ENCODE measurements at regions not wholly inside any gene's neighbourhood (a gene's known extent, or its start where the extent isn't known, plus 50 kb on each side); places are given as distances from the start of the nearest gene placed in this dataset.

- no peak overlapping the region for H3K27ac ChIP-seq
- no peak for DNase-seq
- peaks cover 0 to 7% (median 0%) of the 10 kb centered on the region in 4 donors for H3K4me1 ChIP-seq
- 76 to 80% (median 77%) methylated on average over 3 of the region's 3 CpGs for WGBS, 5 donors
- H3K27me3 ChIP-seq, result peaks cover 0 to 20% (median 11%) of the 10 kb centered on the region in 3 donors
- H3K36me3 ChIP-seq, result no peaks in the 10 kb centered on the region
- no peak overlapping the region for H3K4me3 ChIP-seq
- intact Hi-C loops (cut with DNase I; ENCODE audit: low total_unique reads), result no loop called here
- no peak for TF ChIP-seq POLR2A (IDR thresholded peaks at IDR 0.05)
- H3K9me3 ChIP-seq, result no peaks in the 10 kb centered on the region
These were observed 504.0 kb downstream of the PLCL1 start for GRCh38 chr2:198308368-198308767.

GRCh38 chr2:198307093-198307492, 502.7 kb downstream of the PLCL1 start:
- Histone ChIP-seq H3K9me3 (no peaks in the 10 kb centered on the region), H3K27me3 (peaks cover 0 to 8% (median 8%) of the 10 kb centered on the region in 3 donors), H3K36me3 (no peaks in the 10 kb centered on the region), H3K27ac (no peak overlapping the region), H3K4me1 (peaks cover 0 to 7% (median 0%) of the 10 kb centered on the region in 4 donors), H3K4me3 (no peak overlapping the region)
- intact Hi-C loops (cut with DNase I; ENCODE audit: low total_unique reads), result no loop called here
- no peak for DNase-seq
- WGBS, 5 donors, result 75 to 93% (median 85%) methylated on average over 3 of the region's 3 CpGs
- no peak for TF ChIP-seq CTCF (IDR thresholded peaks at IDR 0.05)
- TF ChIP-seq POLR2AphosphoS5 (IDR thresholded peaks at IDR 0.05), result no peak
- TF ChIP-seq EP300 (IDR thresholded peaks at IDR 0.05), result no peak
- no peak for TF ChIP-seq POLR2A (IDR thresholded peaks at IDR 0.05)

- TF ChIP-seq POLR2A (IDR thresholded peaks at IDR 0.05), result no peak
- no peak for TF ChIP-seq EP300 (IDR thresholded peaks at IDR 0.05)
- no peak for TF ChIP-seq POLR2AphosphoS5 (IDR thresholded peaks at IDR 0.05)
- no peak for TF ChIP-seq CTCF (IDR thresholded peaks at IDR 0.05)
- intact Hi-C loops (cut with DNase I; ENCODE audit: low total_unique reads), result no loop called here
These were observed 500.5 kb downstream of the PLCL1 start for GRCh38 chr2:198304859-198305258.

GRCh38 chr2:198297350-198297749, 493.0 kb downstream of the PLCL1 start:
- H3K4me1 ChIP-seq, result peaks cover 0 to 8% (median 3%) of the 10 kb centered on the region in 4 donors
- WGBS, 5 donors, result 51 to 65% (median 63%) methylated on average over 2 of the region's 2 CpGs
- no peaks in the 10 kb centered on the region for H3K27me3 ChIP-seq
- intact Hi-C loops (cut with DNase I; ENCODE audit: low total_unique reads), result loop anchor here (10.0 kb wide), 1 partner anchor 493 kb away; the partner anchor contains the start of gene PLCL1
- TF ChIP-seq CTCF (IDR thresholded peaks at IDR 0.05), result no peak
- TF ChIP-seq POLR2AphosphoS5 (IDR thresholded peaks at IDR 0.05), result no peak
- TF ChIP-seq POLR2A (IDR thresholded peaks at IDR 0.05), result no peak
- TF ChIP-seq EP300 (IDR thresholded peaks at IDR 0.05), result no peak
- H3K4me3 ChIP-seq, result no peak overlapping the region
- no peak overlapping the region for H3K27ac ChIP-seq
- H3K36me3 ChIP-seq, result no peaks in the 10 kb centered on the region
- no peaks in the 10 kb centered on the region for H3K9me3 ChIP-seq
- DNase-seq, result no peak

More at GRCh38 chr2:198304859-198305258, 500.5 kb downstream of the PLCL1 start:
- H3K27me3 ChIP-seq, result peaks cover 0 to 3% (median 0%) of the 10 kb centered on the region in 3 donors
- no peak overlapping the region for H3K4me3 ChIP-seq
- DNase-seq, result no peak
- H3K36me3 ChIP-seq, result no peaks in the 10 kb centered on the region
- H3K9me3 ChIP-seq, result no peaks in the 10 kb centered on the region
- 69 to 78% (median 72%) methylated on average over 4 of the region's 4 CpGs for WGBS, 5 donors
- no peak overlapping the region for H3K27ac ChIP-seq
- H3K4me1 ChIP-seq, result peaks cover 0 to 7% (median 0%) of the 10 kb centered on the region in 4 donors

GRCh38 chr2:198296665-198297308, 492.4 kb downstream of the PLCL1 start:
- WGBS, 5 donors, result 1 to 2% (median 1%) methylated on average over 8 of the region's 8 CpGs
- intact Hi-C loops (cut with DNase I; ENCODE audit: low total_unique reads), result loop anchor here (10.0 kb wide), 1 partner anchor 492 kb away; the partner anchor contains the start of gene PLCL1

More at GRCh38 chr2:198296665-198297308, 492.4 kb downstream of the PLCL1 start:
- Histone ChIP-seq H3K27me3 (no peaks in the 10 kb centered on the region), H3K4me3 (no peak overlapping the region), H3K9me3 (no peaks in the 10 kb centered on the region), H3K4me1 (peaks cover 0 to 8% (median 3%) of the 10 kb centered on the region in 4 donors), H3K36me3 (no peaks in the 10 kb centered on the region), H3K27ac (no peak overlapping the region)
- TF ChIP-seq CTCF (IDR thresholded peaks at IDR 0.05) (peak in 5 of 7 experiments; percentile 19 to 76 (median 71)), POLR2A (IDR thresholded peaks at IDR 0.05) (no peak)
- peak; percentile 34 to 87 for DNase-seq

Data from stomach (tissue), 8 donors.